ENCODE measurements at regions not wholly inside any gene's neighbourhood (a gene's known extent, or its start where the extent isn't known, plus 50 kb on each side); places are given as distances from the start of the nearest gene placed in this dataset.

- Mint-ChIP-seq H3K9me3 (no peaks in the 10 kb centered on the region), H3K27me3 (ENCODE audit: insufficient read depth) (peaks cover 26% of the 10 kb centered on the region), H3K36me3 (ENCODE audit: low read depth) (no peaks in the 10 kb centered on the region), H3K4me3 (no peak overlapping the region), H3K27ac (no peak overlapping the region), H3K4me1 (peaks cover 8% of the 10 kb centered on the region)
- Histone ChIP-seq H3K36me3 (ENCODE audit: control insufficient read depth, insufficient read depth, low read length) (no peaks in the 10 kb centered on the region), H3K9me3 (ENCODE audit: control insufficient read depth, low read length) (peaks cover 5% of the 10 kb centered on the region), H3K27me3 (ENCODE audit: control insufficient read depth, insufficient read depth, low read length, poor library complexity, severe bottlenecking) (peaks cover 44% of the 10 kb centered on the region), H3K27ac (ENCODE audit: low read depth, low read length) (no peak overlapping the region), H3K9ac (ENCODE audit: extremely low read depth, low read length, poor library complexity, severe bottlenecking) (no peak overlapping the region), H3K4me1 (ENCODE audit: control insufficient read depth, insufficient read depth, low read length) (no peaks in the 10 kb centered on the region), H3K4me3 (ENCODE audit: low read length) (no peak overlapping the region)
- TF ChIP-seq, protein P1, sequence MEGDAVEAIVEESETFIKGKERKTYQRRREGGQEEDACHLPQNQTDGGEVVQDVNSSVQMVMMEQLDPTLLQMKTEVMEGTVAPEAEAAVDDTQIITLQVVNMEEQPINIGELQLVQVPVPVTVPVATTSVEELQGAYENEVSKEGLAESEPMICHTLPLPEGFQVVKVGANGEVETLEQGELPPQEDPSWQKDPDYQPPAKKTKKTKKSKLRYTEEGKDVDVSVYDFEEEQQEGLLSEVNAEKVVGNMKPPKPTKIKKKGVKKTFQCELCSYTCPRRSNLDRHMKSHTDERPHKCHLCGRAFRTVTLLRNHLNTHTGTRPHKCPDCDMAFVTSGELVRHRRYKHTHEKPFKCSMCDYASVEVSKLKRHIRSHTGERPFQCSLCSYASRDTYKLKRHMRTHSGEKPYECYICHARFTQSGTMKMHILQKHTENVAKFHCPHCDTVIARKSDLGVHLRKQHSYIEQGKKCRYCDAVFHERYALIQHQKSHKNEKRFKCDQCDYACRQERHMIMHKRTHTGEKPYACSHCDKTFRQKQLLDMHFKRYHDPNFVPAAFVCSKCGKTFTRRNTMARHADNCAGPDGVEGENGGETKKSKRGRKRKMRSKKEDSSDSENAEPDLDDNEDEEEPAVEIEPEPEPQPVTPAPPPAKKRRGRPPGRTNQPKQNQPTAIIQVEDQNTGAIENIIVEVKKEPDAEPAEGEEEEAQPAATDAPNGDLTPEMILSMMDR (conservative IDR thresholded peaks at IDR 0.05) = no peak
- no peak for DNase-seq
Observed at GRCh38 chr6:48243071-48243470, 132.1 kb upstream of the PTCHD4 start.

- Histone ChIP-seq H3K9ac (ENCODE audit: extremely low read depth, low read length, poor library complexity, severe bottlenecking) (no peak overlapping the region), H3K27ac (ENCODE audit: low read depth, low read length) (no peak overlapping the region), H3K4me1 (ENCODE audit: control insufficient read depth, insufficient read depth, low read length) (no peaks in the 10 kb centered on the region), H3K9me3 (ENCODE audit: control insufficient read depth, low read length) (peaks cover 21% of the 10 kb centered on the region), H3K4me3 (ENCODE audit: low read length) (no peak overlapping the region), H3K36me3 (ENCODE audit: control insufficient read depth, insufficient read depth, low read length) (no peaks in the 10 kb centered on the region), H3K27me3 (ENCODE audit: control insufficient read depth, insufficient read depth, low read length, poor library complexity, severe bottlenecking) (peaks cover 23% of the 10 kb centered on the region)
- H3K27me3 Mint-ChIP-seq (ENCODE audit: insufficient read depth) = peaks cover 25% of the 10 kb centered on the region
- H3K9me3 Mint-ChIP-seq = peaks cover 21% of the 10 kb centered on the region
- TF ChIP-seq, protein P1 (conservative IDR thresholded peaks at IDR 0.05) = no peak
- 92 to 93% methylated on average over 2 to 7 of the region's 7 CpGs for WGBS, 2 experiments (ENCODE audit: insufficient coverage in 1 of 2, insufficient read length in 1 of 2)
- H3K4me3 Mint-ChIP-seq = no peak overlapping the region
- no peak for DNase-seq
- no peaks in the 10 kb centered on the region for H3K36me3 Mint-ChIP-seq (ENCODE audit: low read depth)
- no peaks in the 10 kb centered on the region for H3K4me1 Mint-ChIP-seq
- no peak overlapping the region for H3K27ac Mint-ChIP-seq
Observed at GRCh38 chr6:48240287-48240686, 129.3 kb upstream of the PTCHD4 start.

GRCh38 chr6:48236375-48236774, 125.4 kb upstream of the PTCHD4 start:
- H3K9me3 ChIP-seq (ENCODE audit: control insufficient read depth, low read length) = peaks cover 16% of the 10 kb centered on the region
- TF ChIP-seq, protein P1 (conservative IDR thresholded peaks at IDR 0.05) = no peak
- no peaks in the 10 kb centered on the region for H3K4me1 Mint-ChIP-seq
- no peaks in the 10 kb centered on the region for H3K4me1 ChIP-seq (ENCODE audit: control insufficient read depth, insufficient read depth, low read length)
- peaks cover 24% of the 10 kb centered on the region for H3K9me3 Mint-ChIP-seq
- H3K4me3 Mint-ChIP-seq = no peak overlapping the region
- H3K36me3 ChIP-seq (ENCODE audit: control insufficient read depth, insufficient read depth, low read length) = no peaks in the 10 kb centered on the region
- H3K27ac Mint-ChIP-seq = no peak overlapping the region
- no peak for DNase-seq
- peaks cover 7% of the 10 kb centered on the region for H3K27me3 ChIP-seq (ENCODE audit: control insufficient read depth, insufficient read depth, low read length, poor library complexity, severe bottlenecking)
- no peak overlapping the region for H3K4me3 ChIP-seq (ENCODE audit: low read length)
- H3K36me3 Mint-ChIP-seq (ENCODE audit: low read depth) = no peaks in the 10 kb centered on the region
- peaks cover 18% of the 10 kb centered on the region for H3K27me3 Mint-ChIP-seq (ENCODE audit: insufficient read depth)
- no peak overlapping the region for H3K9ac ChIP-seq (ENCODE audit: extremely low read depth, low read length, poor library complexity, severe bottlenecking)
- 96% methylated on average over 1 of the region's 1 CpG; no CpG with 5 or more reads in 1 of the 2 experiments for WGBS, 2 experiments (ENCODE audit: insufficient coverage in 1 of 2, insufficient read length in 1 of 2)
- H3K27ac ChIP-seq (ENCODE audit: low read depth, low read length) = no peak overlapping the region

Measured in endodermal cell (in vitro differentiated cells).